Ovary (tissue), 7 donors: ENCODE measurements at regions not wholly inside any gene's neighbourhood (a gene's known extent, or its start where the extent isn't known, plus 50 kb on each side); places are given as distances from the start of the nearest gene placed in this dataset.

Experiments
- DNase-seq, 5 donors: peaks; one replicate each; pipeline ENCODE4 v3.0.0-alpha.2; 2019 to 2020
- H3K27ac ChIP-seq, 2 donors: fragments of 200-600 bp; one replicate each; pipeline versions ENCODE4 v1.5.1 to v1.8.0; 2019 to 2022
- H3K27me3 ChIP-seq: fragments of 200-600 bp; one replicate; pipeline ENCODE4 v1.8.0; 2022
- H3K36me3 ChIP-seq: fragments of 200-600 bp; sonication (generic); one replicate; pipeline ENCODE4 v1.5.1; 2019
- H3K4me1 ChIP-seq: one replicate; pipeline ENCODE4 v1.8.1; 2013; ENCODE audit warnings: mild to moderate bottlenecking, moderate library complexity; ENCODE audit not compliant: insufficient read depth
- H3K4me3 ChIP-seq: fragments of 200-600 bp; sonication (generic); one replicate; pipeline ENCODE4 v1.5.1; 2017
- H3K9me3 ChIP-seq, 2 donors: fragments of 200-600 bp in 1 of 2; sonication (generic) in 1 of 2; one replicate each; pipeline versions ENCODE4 v1.5.1 to v1.8.1; 2013 to 2019; ENCODE audit warnings: mild to moderate bottlenecking in 1 of 2, moderate library complexity in 1 of 2
- CTCF ChIP-seq, 3 donors: fragments of 450-650 bp in 2 of 3; fragments of 200-600 bp in 1 of 3; IDR thresholded peaks; one replicate each; pipeline versions ENCODE4 v1.5.1 to v1.8.0; 2016 to 2022; ENCODE audit warnings: antibody characterized with exemption in 3 of 3, mild to moderate bottlenecking in 1 of 3
- EP300 ChIP-seq: sonication (generic); formaldehyde crosslinking; IDR thresholded peaks from one replicate; pipeline ENCODE4 v1.6.1; 2017; ENCODE audit warnings: antibody characterized with exemption
- POLR2A ChIP-seq: fragments of 450-650 bp; IDR thresholded peaks from one replicate; pipeline ENCODE4 v1.6.1; 2017; ENCODE audit warnings: antibody characterized with exemption, mild to moderate bottlenecking, moderate library complexity
- WGBS, 3 donors: extraction: QIAGEN DNeasy Blood & Tissue Kit in 1 of 3; methylation state at CpG; one replicate each; pipeline versions ENCODE4 v1.1.5 to v1.1.7; 2013 to 2017; 5-methylcytosine and 5-hydroxymethylcytosine counted together
- intact Hi-C, 4 donors: fragments of 100-400 bp; cut with DNase I; formaldehyde crosslinking; loops; one replicate each; pipeline versions ENCODE4 v1.11.0 to v1.15.1; 2022 to 2023
- donor health status: DM: no; HTN: no; CAD: no; lungs with moderate emphysema.
- donor health status: DM: no; HTN: no; CAD: no.
- donor health status: Bipolar disorder and iron deficiency.
- donor health status: DM: no; HTN: no; CAD: no.
- donor health status: DM: yes; HTN: yes; CAD: no.

- TF ChIP-seq CTCF (IDR thresholded peaks at IDR 0.05) (no peak), POLR2A (no peak), EP300 (no peak)
- WGBS, 3 donors: 0 to 54% (median 42%) methylated on average over 1 of the region's 1 CpG
- H3K9me3 ChIP-seq: no peaks in the 10 kb centered on the region
- no peaks in the 10 kb centered on the region for H3K4me1 ChIP-seq
- no peaks in the 10 kb centered on the region for H3K27me3 ChIP-seq
- no peak overlapping the region for H3K27ac ChIP-seq
- DNase-seq: no peak
- no peaks in the 10 kb centered on the region for H3K36me3 ChIP-seq
- no peak overlapping the region for H3K4me3 ChIP-seq
- intact Hi-C loops: no loop called here
Measured at GRCh38 chr6:54574671-54575070, 266.4 kb downstream of the TINAG start.

GRCh38 chr6:54578261-54578660 lies 268.3 kb upstream of the FAM83B start:
- Histone ChIP-seq H3K9me3 (no peaks in the 10 kb centered on the region), H3K36me3 (no peaks in the 10 kb centered on the region), H3K4me3 (no peak overlapping the region), H3K27me3 (no peaks in the 10 kb centered on the region), H3K4me1 (no peaks in the 10 kb centered on the region), H3K27ac (no peak overlapping the region)
- intact Hi-C loops: no loop called here
- TF ChIP-seq EP300 (no peak), CTCF (IDR thresholded peaks at IDR 0.05) (no peak), POLR2A (no peak)
- 44 to 49% (median 47%) methylated on average over 3 of the region's 3 CpGs for WGBS, 3 donors
- no peak for DNase-seq

- intact Hi-C loops: no loop called here
- Histone ChIP-seq H3K4me1 (no peaks in the 10 kb centered on the region), H3K27ac (no peak overlapping the region), H3K36me3 (no peaks in the 10 kb centered on the region), H3K27me3 (no peaks in the 10 kb centered on the region), H3K4me3 (no peak overlapping the region), H3K9me3 (no peaks in the 10 kb centered on the region)
- no peak for DNase-seq
- no peak for TF ChIP-seq CTCF (IDR thresholded peaks at IDR 0.05)
- TF ChIP-seq POLR2A: no peak
- no peak for TF ChIP-seq EP300
- WGBS, 3 donors: 35 to 50% (median 39%) methylated on average over 2 of the region's 2 CpGs
Measured at GRCh38 chr6:54579011-54579410, 267.6 kb upstream of the FAM83B start.

- TF ChIP-seq POLR2A (no peak), CTCF (IDR thresholded peaks at IDR 0.05) (no peak), EP300 (no peak)
- no peak for DNase-seq
- no peaks in the 10 kb centered on the region for H3K36me3 ChIP-seq
- intact Hi-C loops: no loop called here
- H3K27ac ChIP-seq: no peak overlapping the region
- H3K27me3 ChIP-seq: no peaks in the 10 kb centered on the region
- H3K4me1 ChIP-seq: no peaks in the 10 kb centered on the region
- no peak overlapping the region for H3K4me3 ChIP-seq
- H3K9me3 ChIP-seq: no peaks in the 10 kb centered on the region
Measured at GRCh38 chr6:54586251-54586650, 260.3 kb upstream of the FAM83B start.

GRCh38 chr6:54587277-54587676 lies 259.3 kb upstream of the FAM83B start:
- no peak for DNase-seq
- intact Hi-C loops: no loop called here
- WGBS, 3 donors: 34 to 45% (median 34%) methylated on average over 3 of the region's 3 CpGs
- Histone ChIP-seq H3K27me3 (no peaks in the 10 kb centered on the region), H3K4me1 (no peaks in the 10 kb centered on the region), H3K36me3 (no peaks in the 10 kb centered on the region), H3K9me3 (no peaks in the 10 kb centered on the region), H3K27ac (no peak overlapping the region), H3K4me3 (no peak overlapping the region)
- TF ChIP-seq POLR2A: no peak
- TF ChIP-seq CTCF (IDR thresholded peaks at IDR 0.05): no peak
- no peak for TF ChIP-seq EP300
